Ovary (tissue), 3 donors: ENCODE measurements at regions not wholly inside any gene's neighbourhood (a gene's known extent, or its start where the extent isn't known, plus 50 kb on each side); places are given as distances from the start of the nearest gene placed in this dataset.

ENCODE experiments used
- CTCF ChIP-seq, 3 donors: fragments of 450-650 bp in 2 of 3; fragments of 200-600 bp in 1 of 3; IDR thresholded peaks; one replicate each; pipeline versions ENCODE4 v1.5.1 to v1.8.0; 2016 to 2022; ENCODE audit warnings: antibody characterized with exemption in 3 of 3, mild to moderate bottlenecking in 1 of 3
- EP300 ChIP-seq: sonication (generic); formaldehyde crosslinking; IDR thresholded peaks from one replicate; pipeline ENCODE4 v1.6.1; 2017; ENCODE audit warnings: antibody characterized with exemption
- donor health status: DM: no; HTN: no; CAD: no.

GRCh38 chr5:98663521-98663920 lies 109.9 kb upstream of the RGMB start:
- TF ChIP-seq CTCF (IDR thresholded peaks at IDR 0.05) (no peak), EP300 (no peak)
